HG02642 (cell line): ENCODE measurements at regions not wholly inside any gene's neighbourhood (a gene's known extent, or its start where the extent isn't known, plus 50 kb on each side); places are given as distances from the start of the nearest gene placed in this dataset.

Experiments used
- ATAC-seq: cut with Tn5 transposase; IDR thresholded peaks from one replicate; pipeline ENCODE4 v1.9.1; 2021; ENCODE audit warnings: mild to moderate bottlenecking; ENCODE audit not compliant: unreplicated experiment, poor library complexity

- ATAC-seq, result no peak
Measured at GRCh38 chr1:4924356-4924755, 269.9 kb downstream of the AJAP1 start.

GRCh38 chr1:4916610-4917009 lies 262.2 kb downstream of the AJAP1 start:
- ATAC-seq, result no peak

- no peak for ATAC-seq
Measured at GRCh38 chr1:4915154-4915553, 260.7 kb downstream of the AJAP1 start.

- no peak for ATAC-seq
Measured at GRCh38 chr1:4908486-4908885, 254.1 kb downstream of the AJAP1 start.

GRCh38 chr1:4894566-4894965 lies 240.2 kb downstream of the AJAP1 start:
- ATAC-seq, result no peak

GRCh38 chr1:4880626-4881025 lies 226.2 kb downstream of the AJAP1 start:
- ATAC-seq, result no peak

- no peak for ATAC-seq
Measured at GRCh38 chr1:4877426-4877825, 223.0 kb downstream of the AJAP1 start.

GRCh38 chr1:4871373-4871772 lies 217.0 kb downstream of the AJAP1 start:
- ATAC-seq, result no peak

GRCh38 chr1:4868521-4868920 lies 214.1 kb downstream of the AJAP1 start:
- no peak for ATAC-seq

GRCh38 chr1:4856396-4856795 lies 202.0 kb downstream of the AJAP1 start:
- no peak for ATAC-seq

- no peak for ATAC-seq
Measured at GRCh38 chr1:4854367-4854766, 200.0 kb downstream of the AJAP1 start.

- ATAC-seq, result no peak
Measured at GRCh38 chr1:4853904-4854303, 199.5 kb downstream of the AJAP1 start.

GRCh38 chr1:4851385-4852065 lies 197.1 kb downstream of the AJAP1 start:
- ATAC-seq, result no peak

GRCh38 chr1:4848431-4848830 lies 194.0 kb downstream of the AJAP1 start:
- no peak for ATAC-seq

GRCh38 chr1:4847711-4848110 lies 193.3 kb downstream of the AJAP1 start:
- ATAC-seq, result no peak
